RWPE1 (cell line): ENCODE measurements at regions not wholly inside any gene's neighbourhood (a gene's known extent, or its start where the extent isn't known, plus 50 kb on each side); places are given as distances from the start of the nearest gene placed in this dataset.

Source experiments
- CTCF ChIA-PET: fragments of 350-600 bp; sonication (Branson Sonifier 250); formaldehyde crosslinking; extraction: SDS; loops from one replicate; lab custom pipeline; 2021; lab: Yijun Ruan, JAX
- POLR2A ChIA-PET: fragments of 400-600 bp; formaldehyde crosslinking; extraction: SDS; loops from one replicate; lab custom pipeline; 2020; ENCODE audit warnings: antibody characterized with exemption; ENCODE audit not compliant: low non-redundant PET; lab: Yijun Ruan, JAX
- DNase-seq: peaks from one replicate; pipeline ENCODE4 v3.0.0; 2012; ENCODE audit warnings: low spot score
- H3K27ac ChIP-seq: fragments of 450-650 bp; 2 replicates; pipeline ENCODE4 v1.5.1; 2017
- CTCF ChIP-seq: fragments of 450-650 bp; conservative IDR thresholded peaks from 2 replicates; pipeline ENCODE4 v1.5.1; 2017; ENCODE audit warnings: low read depth, mild to moderate bottlenecking

- ChIA-PET POLR2A (no interaction called here), CTCF (interaction anchor here (0.7 kb wide), 1 partner anchor 27 kb away, joined by 3 read pairs; no protein-coding TSS in a partner anchor)
- no peak for DNase-seq
- TF ChIP-seq CTCF: no peak
- H3K27ac ChIP-seq: no peak overlapping the region
These were observed 662.2 kb downstream of the TOX3 start for GRCh38 chr16:51884773-51885172.

- no peak for DNase-seq
- POLR2A ChIA-PET: no interaction called here
- CTCF ChIA-PET: no interaction called here
- H3K27ac ChIP-seq: no peak overlapping the region
- no peak for TF ChIP-seq CTCF
These were observed 665.2 kb downstream of the TOX3 start for GRCh38 chr16:51881731-51882130.

GRCh38 chr16:51880776-51881175 lies 666.2 kb downstream of the TOX3 start:
- POLR2A ChIA-PET: no interaction called here
- peak; percentile 66 for DNase-seq
- no peak overlapping the region for H3K27ac ChIP-seq
- CTCF ChIA-PET: interaction anchor here (0.6 kb wide), 1 partner anchor 563 kb away, joined by 3 read pairs; no protein-coding TSS in a partner anchor
- TF ChIP-seq CTCF: no peak

- no peak overlapping the region for H3K27ac ChIP-seq
- ChIA-PET POLR2A (no interaction called here), CTCF (no interaction called here)
- DNase-seq: no peak
- no peak for TF ChIP-seq CTCF
These were observed 669.3 kb downstream of the TOX3 start for GRCh38 chr16:51877686-51878085.

GRCh38 chr16:51876934-51877333 lies 670.0 kb downstream of the TOX3 start:
- ChIA-PET CTCF (no interaction called here), POLR2A (no interaction called here)
- no peak overlapping the region for H3K27ac ChIP-seq
- no peak for DNase-seq
- no peak for TF ChIP-seq CTCF

- ChIA-PET POLR2A (no interaction called here), CTCF (no interaction called here)
- TF ChIP-seq CTCF: no peak
- no peak overlapping the region for H3K27ac ChIP-seq
- no peak for DNase-seq
These were observed 670.4 kb downstream of the TOX3 start for GRCh38 chr16:51876601-51876875.
